ENCODE measurements at regions not wholly inside any gene's neighbourhood (a gene's known extent, or its start where the extent isn't known, plus 50 kb on each side); places are given as distances from the start of the nearest gene placed in this dataset.
A peak's percentile ranks its signal among the peaks of the same experiment; 100 is the strongest.

DNA sequence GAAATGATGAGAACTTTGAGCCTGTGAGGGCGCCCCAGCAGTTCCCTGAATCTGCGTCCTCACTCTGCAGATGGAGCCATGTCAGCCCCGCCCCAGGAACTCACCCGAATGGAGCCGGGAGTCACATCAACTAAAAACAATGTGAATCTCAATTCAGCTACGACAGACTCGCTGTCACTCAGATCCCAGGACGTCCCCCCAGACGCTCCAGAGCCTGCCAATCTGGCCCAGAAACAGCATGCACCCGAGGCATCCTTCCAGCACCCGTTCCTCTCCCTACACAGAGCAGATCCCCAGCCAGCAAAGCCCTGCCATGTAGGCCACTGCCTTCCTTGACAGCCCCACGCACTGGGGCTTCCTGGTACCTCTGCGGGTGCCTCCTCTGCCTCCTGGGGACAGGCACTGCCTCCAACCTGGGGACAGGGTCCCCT lies 248.0 kb downstream of the TTLL2 start:
- no peaks in the 10 kb centered on the region for H3K36me3 ChIP-seq (ENCODE audit: low read depth, missing control alignments)
- peaks cover 48% of the 10 kb centered on the region for H3K4me1 ChIP-seq
- H3K27me3 ChIP-seq: no peaks in the 10 kb centered on the region
- TF ChIP-seq CTCF (IDR thresholded peaks at IDR 0.05) (no peak), POLR2A (IDR thresholded peaks at IDR 0.05) (no peak)
- WGBS, 2 donors: 53 to 55% methylated on average over 6 to 13 of the region's 13 CpGs
- DNase-seq: peak; percentile 22
- no peaks in the 10 kb centered on the region for H3K9me3 ChIP-seq
- peak overlapping the region; percentile 80 to 85 for H3K27ac ChIP-seq
- intact Hi-C loops (cut with DNase I; ENCODE audit: low total_unique reads): no loop called here
- peak overlapping the region in 1 of 2 donors; percentile 10 for H3K4me3 ChIP-seq

- DNase-seq: peak; percentile 52
- TF ChIP-seq POLR2A (IDR thresholded peaks at IDR 0.05): no peak
- TF ChIP-seq CTCF (IDR thresholded peaks at IDR 0.05): no peak
- Histone ChIP-seq H3K27ac (peak overlapping the region; percentile 80 to 85), H3K4me3 (no peak overlapping the region), H3K9me3 (no peaks in the 10 kb centered on the region), H3K4me1 (peaks cover 46% of the 10 kb centered on the region), H3K36me3 (ENCODE audit: low read depth, missing control alignments) (no peaks in the 10 kb centered on the region), H3K27me3 (no peaks in the 10 kb centered on the region)
- intact Hi-C loops (cut with DNase I; ENCODE audit: low total_unique reads): no loop called here
- 28 to 45% methylated on average over 16 of the region's 16 CpGs for WGBS, 2 donors
Observed at GRCh38 chr6:167573461-167574215, 248.8 kb downstream of the TTLL2 start.

GRCh38 chr6:167574431-167575151 lies 249.7 kb downstream of the TTLL2 start:
- intact Hi-C loops (cut with DNase I; ENCODE audit: low total_unique reads): no loop called here
- Histone ChIP-seq H3K9me3 (no peaks in the 10 kb centered on the region), H3K27me3 (no peaks in the 10 kb centered on the region), H3K36me3 (ENCODE audit: low read depth, missing control alignments) (no peaks in the 10 kb centered on the region), H3K4me1 (peaks cover 46% of the 10 kb centered on the region), H3K27ac (peak overlapping the region; percentile 66 to 85), H3K4me3 (peak overlapping the region; percentile 19 to 20)
- 32 to 35% methylated on average over 28 of the region's 29 CpGs for WGBS, 2 donors
- peak; percentile 46 for DNase-seq
- no peak for TF ChIP-seq CTCF (IDR thresholded peaks at IDR 0.05)
- no peak for TF ChIP-seq POLR2A (IDR thresholded peaks at IDR 0.05)

DNA sequence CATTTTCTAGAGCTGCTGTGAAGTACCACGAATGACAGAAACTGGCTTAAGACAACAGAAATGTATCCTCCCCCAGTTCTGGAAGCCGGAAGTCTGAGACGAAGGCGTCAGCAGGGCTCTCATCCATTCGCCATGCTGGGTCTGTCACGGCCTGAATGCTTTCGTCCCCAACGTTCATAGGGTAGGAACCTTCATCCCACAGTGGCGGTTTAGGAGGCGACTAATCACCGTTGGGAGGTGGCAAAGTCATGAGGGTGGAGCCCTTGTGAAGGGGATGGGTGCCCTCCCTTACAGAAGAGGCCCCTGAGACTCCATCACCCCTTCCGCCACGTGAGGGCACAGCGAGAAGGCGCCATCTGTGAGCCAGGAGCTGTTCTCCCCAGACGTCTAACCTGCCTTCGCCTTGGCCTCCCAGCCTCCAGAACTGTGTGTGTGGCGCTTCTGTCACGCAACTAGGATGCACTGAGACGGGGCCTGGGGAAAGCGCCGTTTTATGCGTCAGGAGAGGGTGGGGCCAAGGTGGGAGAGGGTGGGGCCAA lies 250.3 kb downstream of the TTLL2 start:
- peak overlapping the region; percentile 66 to 85 for H3K27ac ChIP-seq
- peak overlapping the region; percentile 19 to 20 for H3K4me3 ChIP-seq
- H3K4me1 ChIP-seq: peaks cover 46% of the 10 kb centered on the region
- H3K9me3 ChIP-seq: no peaks in the 10 kb centered on the region
- intact Hi-C loops (cut with DNase I; ENCODE audit: low total_unique reads): no loop called here
- DNase-seq: peak; percentile 47
- H3K27me3 ChIP-seq: no peaks in the 10 kb centered on the region
- 43 to 70% methylated on average over 20 to 23 of the region's 23 CpGs for WGBS, 2 donors
- no peak for TF ChIP-seq CTCF (IDR thresholded peaks at IDR 0.05)
- no peak for TF ChIP-seq POLR2A (IDR thresholded peaks at IDR 0.05)
- no peaks in the 10 kb centered on the region for H3K36me3 ChIP-seq (ENCODE audit: low read depth, missing control alignments)
